Activated CD8-positive, alpha-beta memory T cell treated with anti-CD3 and anti-CD28 coated beads for 24 hours (primary cell): ENCODE measurements at regions not wholly inside any gene's neighbourhood (a gene's known extent, or its start where the extent isn't known, plus 50 kb on each side); places are given as distances from the start of the nearest gene placed in this dataset.
"Not testable (repeated sequence)": the region's sequence is repeated elsewhere in the genome, so short reads cannot be mapped to it uniquely, and the experiment has no call there.

Source experiments
- DNase-seq: peaks from one replicate; pipeline ENCODE4 v3.0.0-alpha.2; 2020

DNA sequence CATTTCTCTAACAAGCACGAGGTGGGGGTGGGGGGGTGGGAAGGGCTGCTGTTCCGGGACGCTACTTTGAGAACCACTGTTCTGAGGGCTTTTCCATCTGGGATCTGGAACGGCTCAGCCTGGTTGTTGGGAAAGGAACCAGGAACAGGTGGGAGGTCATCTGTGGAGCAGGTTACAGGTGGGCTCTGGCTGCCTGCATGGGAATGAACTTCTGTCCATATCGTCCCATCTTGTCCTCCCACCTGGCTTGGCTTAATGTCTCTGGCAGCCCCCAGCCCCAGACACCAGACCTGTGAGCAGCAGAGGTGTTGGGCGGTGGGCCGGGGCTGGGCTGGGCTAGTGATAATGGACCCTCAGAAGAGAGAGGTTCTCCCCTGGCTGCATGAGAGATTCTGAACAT lies 69.4 kb upstream of the TARDBP start:
- no peak for DNase-seq

- no peak for DNase-seq
Observed at GRCh38 chr1:10943991-10944730, 68.3 kb upstream of the TARDBP start.

DNA sequence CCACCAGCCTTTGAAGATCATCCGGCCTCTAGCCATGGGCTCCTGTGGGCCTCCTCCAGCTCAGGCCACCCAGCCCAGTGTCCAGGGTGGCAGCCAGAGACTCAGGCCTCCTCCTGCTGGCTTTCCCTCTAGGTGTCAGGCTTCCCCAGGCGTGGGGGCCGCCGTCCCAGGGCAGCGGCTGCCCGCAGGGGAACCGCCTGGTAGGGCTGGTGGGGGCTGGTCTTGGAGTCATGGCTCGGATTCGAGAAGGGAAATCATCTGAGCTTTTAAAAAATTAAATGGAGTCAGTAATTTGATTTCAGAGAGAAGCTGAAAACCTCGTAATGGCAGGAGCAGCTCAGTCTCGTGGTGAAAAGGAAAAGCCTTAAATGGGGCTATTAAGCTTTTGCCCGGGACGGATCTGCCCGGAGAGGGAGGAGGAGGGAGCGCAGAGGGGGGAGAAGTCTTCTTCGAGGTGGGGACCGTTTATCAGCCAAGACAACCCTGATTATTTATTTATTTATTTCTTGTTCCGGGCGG lies 66.4 kb upstream of the TARDBP start:
- no peak for DNase-seq

DNA sequence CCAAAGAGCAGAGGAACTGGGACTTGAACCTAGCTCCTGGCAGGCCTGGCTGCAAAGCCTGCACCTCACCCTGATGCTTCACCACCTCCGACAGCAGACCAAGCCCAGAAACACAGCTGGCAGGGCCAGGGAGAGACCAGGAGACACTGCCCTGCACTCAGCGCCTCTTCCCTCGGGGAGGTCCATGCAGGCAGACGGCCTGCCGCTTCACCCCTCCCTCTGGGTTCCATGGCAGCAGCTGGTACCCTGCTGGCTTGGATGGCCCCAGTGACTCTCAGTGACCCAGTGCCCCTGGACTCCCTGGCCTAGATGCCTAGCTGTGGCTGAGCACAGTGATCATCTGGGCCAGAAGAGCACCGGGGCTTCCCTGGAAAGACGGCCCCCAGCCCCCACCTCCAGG lies 65.3 kb upstream of the TARDBP start:
- no peak for DNase-seq

- DNase-seq = no peak
Observed at GRCh38 chr1:10947691-10948462, 64.6 kb upstream of the TARDBP start.

DNA sequence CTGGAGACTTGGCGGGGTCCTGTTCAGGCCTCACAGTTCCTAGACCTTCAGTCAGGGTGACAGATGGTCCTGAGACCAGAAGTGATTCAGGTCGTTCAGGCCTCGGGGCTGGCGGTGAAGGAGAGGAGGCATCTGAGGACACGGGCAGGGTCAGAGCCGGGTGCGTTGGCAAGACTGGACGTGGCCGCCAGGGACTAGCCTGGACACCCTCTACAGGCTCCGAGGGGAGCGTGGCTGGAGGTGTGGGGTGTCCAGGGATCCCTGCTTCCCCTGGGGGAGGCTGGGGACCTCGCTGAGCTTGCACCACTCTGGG lies 64.0 kb upstream of the TARDBP start:
- no peak for DNase-seq

DNA sequence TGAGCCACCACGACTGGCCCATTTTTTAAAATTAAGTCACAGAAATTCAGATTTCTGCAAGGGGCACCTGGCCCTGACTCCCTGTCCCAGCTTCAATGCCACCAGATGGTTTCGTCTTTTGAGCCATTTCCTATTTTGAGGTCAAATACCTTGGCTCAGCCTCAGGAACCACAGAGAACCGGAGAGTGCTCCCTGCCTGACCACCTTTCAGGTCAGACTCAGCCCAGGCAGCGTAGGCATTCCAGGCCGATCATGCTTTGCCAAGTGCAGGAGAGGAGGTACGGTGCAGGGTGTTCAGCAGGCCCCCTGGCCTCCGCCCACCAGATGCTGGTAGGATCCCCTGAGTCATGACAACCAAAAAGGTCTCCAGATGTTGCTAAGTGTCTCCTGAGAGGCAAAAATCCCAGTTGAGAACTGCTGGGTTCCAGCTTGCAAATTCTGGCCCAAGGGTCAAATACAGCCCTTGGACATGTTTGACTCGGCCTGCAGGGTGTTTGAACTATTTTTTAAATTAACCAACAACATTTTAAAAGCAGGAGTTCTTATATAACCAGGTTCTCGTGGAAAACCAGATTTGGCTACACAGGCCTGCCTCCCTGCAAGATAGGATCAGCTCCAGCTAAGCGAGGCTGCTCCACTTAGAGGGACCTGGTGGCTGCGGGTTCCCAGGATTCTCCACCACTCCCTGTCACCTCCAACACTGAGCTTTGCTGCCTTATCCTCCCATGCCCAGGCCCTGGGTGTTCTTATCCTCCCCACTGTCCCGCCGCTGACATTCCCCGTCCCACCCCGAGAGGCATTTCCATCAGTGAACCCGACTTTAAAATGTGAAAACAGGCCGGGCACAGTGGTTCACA lies 61.9 kb upstream of the TARDBP start:
- no peak for DNase-seq

DNA sequence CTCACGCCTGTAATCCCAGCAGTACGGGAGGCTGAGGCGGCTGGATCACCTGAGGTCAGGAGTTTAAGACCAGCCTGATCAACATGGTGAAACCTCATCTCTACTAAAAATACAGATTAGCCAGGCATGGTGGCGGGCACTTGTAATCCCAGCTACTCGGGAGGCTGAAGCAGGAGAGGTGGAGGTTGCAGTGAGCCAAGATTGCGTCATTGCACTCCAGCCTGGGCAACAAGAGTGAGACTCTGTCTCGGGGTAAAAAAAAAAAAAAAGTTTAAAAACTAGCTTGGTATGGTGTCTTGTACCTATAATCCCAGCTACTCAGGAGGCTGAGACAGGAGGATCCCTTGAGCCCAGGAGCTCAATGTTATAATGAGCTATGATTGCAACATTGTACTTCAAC lies 61.2 kb upstream of the TARDBP start:
- not testable (repeated sequence) for DNase-seq

DNA sequence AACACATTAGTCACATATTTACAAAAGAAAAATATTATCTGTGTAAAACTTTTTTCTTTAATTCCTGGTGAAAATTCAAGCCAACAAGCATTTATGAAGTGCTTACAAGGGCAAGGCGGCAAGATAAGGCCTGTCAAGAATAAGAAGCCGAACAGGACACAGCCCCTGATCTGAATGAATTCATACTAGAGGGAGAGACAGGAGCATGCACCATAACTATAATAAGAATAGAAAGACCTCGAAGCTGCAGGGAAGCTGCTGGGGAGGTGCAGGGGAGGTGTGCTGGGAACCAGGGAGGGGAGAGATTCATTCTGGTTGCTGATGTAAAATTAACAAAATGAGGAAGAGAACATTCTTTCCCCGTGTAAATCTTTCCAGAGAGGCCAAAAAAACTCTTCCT lies 60.5 kb upstream of the TARDBP start:
- no peak for DNase-seq

DNA sequence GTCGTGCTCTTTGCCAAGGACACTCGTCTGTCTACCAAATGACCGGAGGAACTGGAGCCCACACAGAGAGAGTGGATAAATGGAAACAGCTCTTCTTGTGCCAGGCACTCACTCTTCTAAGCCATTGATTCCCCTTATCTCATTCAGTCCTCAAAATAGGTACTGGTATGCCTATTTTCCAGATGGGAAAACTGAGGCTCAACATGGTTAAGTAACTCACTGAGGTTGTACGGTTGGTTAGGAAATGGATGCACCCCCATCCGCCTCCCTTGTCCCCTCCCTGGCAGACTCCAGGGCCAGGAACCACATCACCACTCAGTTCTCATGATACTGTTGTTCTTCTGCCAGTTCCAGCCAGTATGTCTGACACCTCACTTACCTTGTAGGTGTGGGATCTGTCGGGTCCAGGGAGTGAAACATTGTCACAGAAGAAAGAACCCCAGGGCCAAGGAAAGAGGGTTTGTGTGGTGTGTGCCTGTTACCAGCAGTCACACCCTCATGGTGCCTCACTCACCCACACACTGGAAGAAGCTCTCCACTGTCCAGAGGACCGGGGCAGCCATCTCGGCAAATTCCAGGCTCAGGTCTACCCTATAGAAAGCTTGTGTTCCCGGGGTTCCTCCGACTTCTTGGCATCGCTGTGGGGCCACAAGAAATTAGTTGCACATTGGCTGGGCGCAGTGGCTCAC lies 58.8 kb upstream of the TARDBP start:
- DNase-seq = no peak

DNA sequence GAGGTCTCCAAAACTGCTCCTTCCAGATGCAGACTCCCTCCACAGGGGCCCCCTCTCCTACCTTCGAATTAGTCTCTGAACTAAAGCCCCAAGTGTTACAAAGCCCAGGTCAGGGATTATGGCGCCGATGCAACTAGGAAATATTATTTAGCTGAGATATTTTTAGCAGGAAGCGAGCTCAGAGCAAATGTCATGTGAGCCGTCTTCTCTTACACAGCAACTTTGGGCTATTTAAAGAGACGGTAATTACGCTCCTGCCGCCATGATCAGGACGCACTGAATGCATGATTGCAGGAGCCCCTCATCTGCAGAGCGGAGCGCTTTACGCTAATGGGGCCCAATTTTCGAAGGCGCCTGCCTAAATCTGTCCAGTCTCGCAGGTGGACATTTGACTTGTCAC lies 55.3 kb upstream of the TARDBP start:
- no peak for DNase-seq

- DNase-seq = no peak
Observed at GRCh38 chr1:10958614-10959013, 53.8 kb upstream of the TARDBP start.

- DNase-seq = peak; percentile 94
Observed at GRCh38 chr1:10960411-10961299, 51.8 kb upstream of the TARDBP start.

DNA sequence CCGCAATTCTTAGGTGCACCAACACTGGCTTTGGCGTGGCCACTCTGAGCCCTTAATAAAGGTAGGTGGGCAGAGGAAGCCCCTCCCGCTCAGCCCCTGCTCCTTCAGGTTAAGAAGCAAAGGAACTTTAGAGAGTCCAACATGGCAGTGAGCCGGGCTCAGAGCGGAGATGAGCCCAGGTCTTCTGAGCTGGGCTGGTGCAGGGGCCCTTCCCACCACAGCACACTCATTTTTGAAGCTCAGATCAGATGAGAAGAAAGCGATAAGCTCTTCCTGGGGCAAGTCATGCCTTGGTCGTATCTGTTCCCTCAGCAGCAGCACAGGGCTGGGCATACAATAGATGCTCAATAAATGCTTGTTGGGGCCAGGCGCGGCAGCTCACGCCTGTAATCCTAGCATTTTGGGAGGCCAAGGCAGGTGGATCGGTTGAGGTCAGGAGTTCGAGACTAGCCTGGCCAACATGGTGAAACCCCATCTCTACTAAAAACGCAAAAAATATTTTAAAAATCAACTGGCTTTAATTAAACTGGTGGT lies 51.1 kb upstream of the TARDBP start:
- DNase-seq = no peak

DNA sequence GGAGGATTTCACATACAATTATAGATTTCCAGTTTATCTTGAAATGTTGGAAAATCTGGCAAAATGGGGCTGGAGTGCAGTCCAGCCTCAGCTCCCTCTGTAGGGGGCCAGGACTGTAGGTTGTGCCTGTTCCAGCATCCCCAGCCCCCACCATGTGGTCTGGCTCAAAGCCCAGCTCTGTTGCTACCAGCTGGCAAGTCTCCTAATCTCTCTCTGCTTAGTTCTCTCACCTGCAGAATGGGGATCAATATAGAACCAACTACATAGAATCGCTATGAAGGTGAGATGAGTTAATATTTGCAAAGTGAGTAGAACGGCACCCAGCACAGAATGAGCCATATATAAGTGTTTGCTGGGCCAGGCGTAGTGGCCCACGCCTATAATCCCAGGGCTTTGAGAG lies 50.0 kb upstream of the TARDBP start:
- DNase-seq = no peak
